IMR-90 (cell line): ENCODE measurements at regions not wholly inside any gene's neighbourhood (a gene's known extent, or its start where the extent isn't known, plus 50 kb on each side); places are given as distances from the start of the nearest gene placed in this dataset.

Source experiments
- CTCF ChIP-seq: conservative IDR thresholded peaks from 2 replicates; pipeline ENCODE4 v1.5.1; 2012; ENCODE audit warnings: mild to moderate bottlenecking, low read depth, low read length, improper control_type of control experiment
- POLR2A ChIP-seq: IDR thresholded peaks from 2 replicates; pipeline ENCODE4 v1.6.1; 2012; ENCODE audit warnings: mild to moderate bottlenecking, low read depth, low read length

DNA sequence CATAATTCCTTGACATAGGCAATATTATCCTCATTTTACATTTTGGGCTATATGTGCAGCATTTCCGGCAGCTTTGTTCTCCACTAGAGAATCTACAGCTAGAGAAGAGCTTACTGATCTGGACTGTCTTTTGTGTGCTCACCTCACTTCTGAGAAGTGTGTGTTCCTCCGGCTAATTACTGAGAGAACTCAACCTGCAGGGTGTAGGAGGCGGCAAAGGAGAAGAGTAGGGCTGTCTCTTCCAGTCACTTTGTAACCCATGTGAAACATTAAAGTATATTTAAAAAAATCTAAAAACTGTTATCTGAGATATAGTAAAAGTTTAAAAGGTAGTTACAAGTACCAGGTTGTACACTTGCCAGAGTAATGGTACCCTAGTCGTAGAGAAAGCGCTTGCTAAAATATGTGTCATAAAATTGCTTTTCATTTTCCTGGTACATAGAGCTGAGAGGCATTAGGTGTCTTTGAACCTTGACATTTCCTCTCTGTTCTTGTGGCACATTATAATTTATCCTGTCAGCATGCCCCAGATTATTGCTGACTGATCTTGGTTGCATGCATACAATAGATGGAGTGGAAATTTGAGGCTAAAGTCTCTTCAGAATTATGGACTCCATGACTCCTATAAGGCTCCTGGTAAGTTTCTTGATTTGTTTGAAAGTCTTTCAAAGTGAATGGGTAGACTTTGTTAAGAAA lies 381.9 kb downstream of the LMO7 start:
- TF ChIP-seq CTCF (no peak), POLR2A (no peak)
